HG02759 (cell line): ENCODE measurements at regions not wholly inside any gene's neighbourhood (a gene's known extent, or its start where the extent isn't known, plus 50 kb on each side); places are given as distances from the start of the nearest gene placed in this dataset.
"Not testable (repeated sequence)": the region's sequence is repeated elsewhere in the genome, so short reads cannot be mapped to it uniquely, and the experiment has no call there.

ENCODE experiments used
- ATAC-seq: cut with Tn5 transposase; IDR thresholded peaks from one replicate; pipeline ENCODE4 v1.9.1; 2021; ENCODE audit warnings: mild to moderate bottlenecking, moderate library complexity; ENCODE audit not compliant: unreplicated experiment

GRCh38 chr2:173711816-173712215 lies 253.4 kb downstream of the SP3 start:
- ATAC-seq, result no peak

GRCh38 chr2:173713904-173714555 lies 251.1 kb downstream of the SP3 start:
- no peak for ATAC-seq

DNA sequence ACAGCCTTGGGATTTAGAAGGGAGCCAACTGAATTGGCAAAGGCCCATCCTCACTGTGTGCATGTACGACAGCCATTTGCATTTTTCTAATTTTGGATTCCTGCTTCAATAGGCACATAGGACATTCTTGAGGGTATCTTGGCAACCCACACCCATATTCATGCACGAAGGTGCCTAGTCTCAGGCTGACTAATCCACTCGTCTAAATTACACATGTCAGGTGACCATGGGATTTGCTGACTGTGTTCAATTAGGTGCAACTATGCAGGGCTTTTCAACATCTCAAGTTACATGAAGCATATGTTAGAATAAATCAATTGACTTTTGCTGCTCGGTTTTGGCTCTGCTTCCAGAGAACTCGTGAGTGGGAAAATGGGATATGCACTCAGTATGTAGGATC lies 249.7 kb downstream of the SP3 start:
- ATAC-seq, result no peak

DNA sequence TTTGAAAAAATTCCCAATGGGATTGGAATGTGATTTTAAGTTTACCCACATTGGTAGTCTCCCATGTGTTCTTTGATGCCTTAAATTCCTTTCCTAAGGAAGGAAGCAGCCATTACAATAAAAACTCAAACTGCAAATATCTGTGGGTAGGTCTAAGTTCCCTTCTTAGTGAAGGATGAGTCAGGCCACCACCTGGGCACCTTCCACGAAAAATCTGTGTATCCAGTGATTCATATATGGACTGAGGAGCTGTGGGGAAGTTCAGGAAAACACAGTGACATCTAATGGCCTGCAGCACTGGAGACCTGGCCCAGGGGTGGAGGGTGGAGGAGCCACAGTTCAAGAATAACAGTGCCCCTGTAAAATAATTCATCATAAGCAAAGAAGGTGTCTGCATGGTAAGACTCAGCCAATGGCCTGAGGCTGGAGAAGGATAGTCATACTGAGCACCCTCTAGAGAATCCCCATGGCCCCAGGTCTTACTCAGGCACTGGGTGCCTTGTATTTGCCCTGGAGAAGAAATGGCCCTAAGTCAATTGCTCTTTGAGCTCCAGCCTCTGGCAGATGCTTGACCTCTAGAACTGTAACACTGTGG lies 248.6 kb downstream of the SP3 start:
- no peak for ATAC-seq

- no peak for ATAC-seq
Measured at GRCh38 chr2:173719471-173719870, 245.7 kb downstream of the SP3 start.

GRCh38 chr2:173720306-173720705 lies 244.9 kb downstream of the SP3 start:
- ATAC-seq, result no peak

DNA sequence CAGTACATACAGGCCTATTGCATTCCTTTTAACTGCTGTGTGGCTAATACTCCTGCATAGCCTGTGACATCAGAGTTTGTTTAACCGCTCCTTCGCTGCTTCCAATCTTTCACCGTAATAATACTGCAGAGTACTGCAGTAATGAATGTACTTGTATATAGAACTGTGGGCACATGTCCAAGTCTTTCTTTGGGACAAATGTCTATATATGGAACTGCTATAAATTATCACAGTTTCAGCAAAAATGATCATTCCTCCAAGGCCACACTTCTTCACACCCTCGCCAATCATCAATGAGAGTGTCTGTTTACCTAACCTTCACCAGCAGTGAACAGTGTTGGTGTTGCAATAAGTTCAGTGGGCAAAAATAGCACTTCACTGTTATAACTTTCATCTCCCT lies 230.4 kb downstream of the SP3 start:
- no peak for ATAC-seq

GRCh38 chr2:173737954-173738575 lies 227.1 kb downstream of the SP3 start:
- not testable (repeated sequence) for ATAC-seq

- no peak for ATAC-seq
Measured at GRCh38 chr2:173739006-173739405, 226.2 kb downstream of the SP3 start.

GRCh38 chr2:173740639-173741038 lies 224.5 kb downstream of the SP3 start:
- no peak for ATAC-seq

GRCh38 chr2:173741759-173742158 lies 223.4 kb downstream of the SP3 start:
- no peak for ATAC-seq

GRCh38 chr2:173747035-173747434 lies 218.1 kb downstream of the SP3 start:
- no peak for ATAC-seq

DNA sequence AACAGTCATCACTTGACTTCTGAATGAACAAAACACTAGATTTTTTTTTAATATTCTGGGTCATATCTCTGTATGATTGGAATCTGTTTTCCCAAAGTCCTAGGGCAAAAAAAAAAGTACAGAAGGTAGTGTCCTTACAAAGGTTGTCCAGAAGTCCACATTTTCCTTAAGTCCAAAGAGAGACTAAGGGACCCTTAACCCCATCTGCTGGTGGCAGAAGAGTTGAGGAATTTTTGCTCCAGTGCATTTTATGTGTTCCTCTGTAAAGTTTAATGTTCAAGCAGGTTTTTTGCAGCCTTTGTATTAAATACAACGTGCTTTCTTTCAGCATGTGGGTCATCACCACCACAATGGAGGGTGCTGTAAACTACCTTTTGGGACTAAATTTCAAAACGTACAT lies 215.9 kb downstream of the SP3 start:
- no peak for ATAC-seq

DNA sequence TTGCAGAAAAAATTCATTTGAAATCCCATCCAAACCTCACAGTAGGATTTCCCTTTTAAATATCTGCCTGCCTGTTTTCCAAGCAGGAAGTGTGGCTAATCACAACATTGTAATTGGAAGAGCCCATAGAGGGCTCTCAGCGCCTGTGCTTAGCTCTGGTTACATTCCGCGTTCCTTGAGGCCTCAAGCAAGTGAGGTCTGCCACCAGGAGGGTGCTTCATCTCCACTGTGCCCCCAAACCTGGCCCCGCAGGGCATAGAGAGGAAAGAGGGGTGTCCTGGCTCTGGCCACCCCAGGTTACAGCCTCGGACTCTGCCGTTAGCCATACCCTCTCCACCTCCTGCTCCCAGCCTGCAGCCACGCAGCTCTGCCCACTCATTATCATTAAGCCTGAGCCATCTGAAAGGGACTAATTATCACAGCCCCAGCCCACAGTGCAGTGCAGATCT lies 214.8 kb downstream of the SP3 start:
- no peak for ATAC-seq

- ATAC-seq, result no peak
Measured at GRCh38 chr2:173750831-173751230, 214.3 kb downstream of the SP3 start.

GRCh38 chr2:173751245-173751975 lies 213.8 kb downstream of the SP3 start:
- no peak for ATAC-seq

DNA sequence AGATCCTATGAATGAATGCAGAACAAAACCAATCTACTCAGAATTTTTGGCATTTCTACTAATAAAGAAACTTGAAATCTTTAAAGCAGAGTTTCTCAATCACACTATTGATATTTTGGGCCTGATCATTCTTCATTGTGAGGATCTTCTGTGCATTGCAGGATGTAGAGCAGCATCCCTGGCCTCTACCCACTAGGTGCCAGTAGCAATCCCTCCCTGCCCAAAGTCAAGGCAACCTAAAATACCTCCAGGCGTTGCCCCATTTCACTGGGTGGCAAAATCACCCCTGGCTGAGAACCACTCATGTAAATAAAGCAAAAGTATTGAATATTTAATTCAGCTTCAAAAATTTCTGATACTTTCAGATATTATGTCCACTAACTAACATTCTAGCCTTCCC lies 213.0 kb downstream of the SP3 start:
- no peak for ATAC-seq

- no peak for ATAC-seq
Measured at GRCh38 chr2:173753441-173753840, 211.7 kb downstream of the SP3 start.

DNA sequence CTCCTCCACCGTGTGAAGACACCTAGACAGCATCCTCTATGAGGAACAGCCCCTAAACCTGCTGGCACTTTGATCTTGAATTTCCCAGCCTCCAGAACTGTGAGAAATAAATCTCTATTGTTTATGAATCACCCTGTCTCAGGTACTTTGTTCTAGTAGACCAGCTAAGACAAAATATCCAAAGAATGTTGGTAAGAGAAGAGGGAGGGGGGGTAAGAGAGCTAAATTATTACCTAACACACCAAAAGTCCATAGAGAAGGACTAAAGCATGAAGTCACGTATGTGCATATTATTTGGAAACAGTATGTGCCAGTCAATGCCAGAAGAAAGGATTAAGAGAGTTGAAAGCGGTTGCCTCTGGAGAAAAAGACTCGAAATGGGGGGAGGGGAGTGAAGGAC lies 211.0 kb downstream of the SP3 start:
- no peak for ATAC-seq

DNA sequence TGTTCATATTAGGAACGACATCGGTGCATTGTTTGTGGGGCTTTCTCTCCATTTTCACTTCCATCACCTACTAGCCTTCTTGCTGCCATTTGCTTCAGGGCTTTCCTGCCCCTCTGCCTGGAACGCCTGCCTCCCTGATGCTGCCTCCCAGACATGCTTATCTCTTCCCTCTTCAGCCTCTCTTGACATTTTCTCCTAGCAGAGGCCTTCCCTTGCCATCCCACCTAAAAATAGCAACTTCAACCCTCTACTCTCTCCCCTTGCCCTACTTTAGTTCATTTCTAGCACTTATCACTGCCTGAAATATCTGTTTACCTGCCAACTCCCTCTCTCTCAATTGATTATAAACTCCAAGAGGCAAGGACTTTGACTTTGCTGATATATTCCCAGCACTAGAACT lies 210.3 kb downstream of the SP3 start:
- ATAC-seq, result no peak

DNA sequence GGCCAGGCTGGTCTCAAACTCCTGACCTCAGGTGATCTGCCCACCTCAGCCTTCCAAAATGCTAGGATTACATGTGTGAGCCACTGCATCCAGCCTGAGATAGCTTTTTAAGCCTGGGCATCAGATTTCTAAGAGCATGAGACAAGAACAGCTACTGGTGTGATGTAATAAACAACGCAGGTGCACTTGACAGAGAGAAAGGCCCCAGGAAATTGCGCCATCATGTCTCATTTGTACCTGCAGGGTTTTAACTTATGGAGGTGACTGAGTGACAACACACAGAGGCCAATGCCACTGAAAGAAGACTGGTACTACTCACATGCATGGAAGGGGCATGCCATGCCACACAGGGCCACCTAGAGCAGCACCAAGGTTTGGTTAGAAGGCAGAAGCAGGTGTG lies 209.4 kb downstream of the SP3 start:
- no peak for ATAC-seq

- ATAC-seq, result no peak
Measured at GRCh38 chr2:173759959-173760358, 205.2 kb downstream of the SP3 start.
